Islet of Langerhans (tissue), 1 donor: ENCODE measurements at regions not wholly inside any gene's neighbourhood (a gene's known extent, or its start where the extent isn't known, plus 50 kb on each side); places are given as distances from the start of the nearest gene placed in this dataset.

Experiments
- FAIRE-seq: peaks from one replicate; lab custom pipeline; 2011; peaks lifted over from hg19 to GRCh38; lab: Jason Lieb, UNC

- no peak for FAIRE-seq
Observed at GRCh38 chrX:97766501-97767095, 882.9 kb downstream of the RPA4 start.

GRCh38 chrX:97787311-97787710 lies 903.6 kb downstream of the RPA4 start:
- no peak for FAIRE-seq

GRCh38 chrX:97787849-97788248 lies 904.1 kb downstream of the RPA4 start:
- FAIRE-seq = no peak

GRCh38 chrX:97790850-97791249 lies 907.1 kb downstream of the RPA4 start:
- FAIRE-seq = no peak

- no peak for FAIRE-seq
Observed at GRCh38 chrX:97797076-97797475, 913.4 kb downstream of the RPA4 start.

GRCh38 chrX:97806238-97806637 lies 922.5 kb downstream of the RPA4 start:
- FAIRE-seq = no peak

GRCh38 chrX:97806946-97807345 lies 923.2 kb downstream of the RPA4 start:
- FAIRE-seq = no peak

- no peak for FAIRE-seq
Observed at GRCh38 chrX:97820170-97820569, 936.5 kb downstream of the RPA4 start.

GRCh38 chrX:97828471-97828870 lies 944.8 kb downstream of the RPA4 start:
- no peak for FAIRE-seq

GRCh38 chrX:97835969-97836368 lies 952.3 kb downstream of the RPA4 start:
- no peak for FAIRE-seq

GRCh38 chrX:97841544-97842179 lies 958.0 kb downstream of the RPA4 start:
- no peak for FAIRE-seq

- FAIRE-seq = no peak
Observed at GRCh38 chrX:97842468-97843199, 958.9 kb downstream of the RPA4 start.

GRCh38 chrX:97843200-97843811 lies 959.6 kb downstream of the RPA4 start:
- no peak for FAIRE-seq

GRCh38 chrX:97844161-97844560 lies 960.5 kb downstream of the RPA4 start:
- FAIRE-seq = no peak

- FAIRE-seq = no peak
Observed at GRCh38 chrX:97844943-97845342, 961.2 kb downstream of the RPA4 start.

GRCh38 chrX:97845451-97845850 lies 961.7 kb downstream of the RPA4 start:
- no peak for FAIRE-seq

- FAIRE-seq = no peak
Observed at GRCh38 chrX:97846228-97846627, 962.5 kb downstream of the RPA4 start.

- no peak for FAIRE-seq
Observed at GRCh38 chrX:97846718-97847237, 963.1 kb downstream of the RPA4 start.

- FAIRE-seq = no peak
Observed at GRCh38 chrX:97847885-97848679, 964.4 kb downstream of the RPA4 start.

GRCh38 chrX:97849951-97850350 lies 966.2 kb downstream of the RPA4 start:
- no peak for FAIRE-seq

GRCh38 chrX:97850911-97851310 lies 967.2 kb downstream of the RPA4 start:
- FAIRE-seq = no peak

GRCh38 chrX:97854086-97854485 lies 970.4 kb downstream of the RPA4 start:
- no peak for FAIRE-seq
